Activated CD4-positive, alpha-beta T cell treated with anti-CD3 and anti-CD28 coated beads for 36 hours (primary cell): ENCODE measurements at regions not wholly inside any gene's neighbourhood (a gene's known extent, or its start where the extent isn't known, plus 50 kb on each side); places are given as distances from the start of the nearest gene placed in this dataset.
"Not testable (repeated sequence)": the region's sequence is repeated elsewhere in the genome, so short reads cannot be mapped to it uniquely, and the experiment has no call there.

Experiments
- ATAC-seq: fragments of 200-7000 bp; cut with Tn5 transposase; one replicate; pipeline ENCODE4 v1.10.0; 2021; ENCODE audit warnings: mild to moderate bottlenecking, moderate library complexity
- CTCF ChIA-PET: fragments of 350-600 bp; sonication (Branson Sonifier 250); formaldehyde crosslinking; loops from one replicate; lab custom pipeline; 2021; ENCODE audit warnings: antibody characterized with exemption; lab: Charles Lee
- POLR2A ChIA-PET: fragments of 350-600 bp; sonication (Branson Sonifier 250); formaldehyde crosslinking; loops from one replicate; lab custom pipeline; 2021; ENCODE audit warnings: antibody characterized with exemption, inconsistent platforms; lab: Charles Lee
- DNase-seq: peaks from one replicate; pipeline ENCODE4 v3.0.0-alpha.2; 2020
- H3K27ac Mint-ChIP-seq: one replicate; pipeline ENCODE4 v1.8.0; 2021; ENCODE audit warnings: mixed read lengths
- H3K27me3 Mint-ChIP-seq: one replicate; pipeline ENCODE4 v1.8.0; 2021; ENCODE audit warnings: mixed read lengths
- H3K36me3 Mint-ChIP-seq: one replicate; pipeline ENCODE4 v1.8.0; 2021; ENCODE audit warnings: low read depth, mixed read lengths
- H3K4me1 Mint-ChIP-seq: one replicate; pipeline ENCODE4 v1.8.0; 2021; ENCODE audit warnings: mixed read lengths
- H3K4me3 Mint-ChIP-seq: one replicate; pipeline ENCODE4 v1.8.0; 2021; ENCODE audit warnings: mild to moderate bottlenecking, moderate library complexity, mixed read lengths
- H3K9me3 Mint-ChIP-seq: one replicate; pipeline ENCODE4 v1.8.0; 2021; ENCODE audit warnings: low read depth, mixed read lengths
- intact Hi-C, 2 experiments: fragments of 100-400 bp; cut with DNase I in 1 of 2; cut with micrococcal nuclease in 1 of 2; formaldehyde crosslinking; loops; one replicate each; pipeline versions ENCODE4 v1.14.2 to v1.15.1; 2022 to 2024; cut with DNase I, micrococcal nuclease

- ATAC-seq (no peak), DNase-seq (no peak)
- Mint-ChIP-seq H3K36me3 (no peaks in the 10 kb centered on the region), H3K4me1 (no peaks in the 10 kb centered on the region), H3K27me3 (no peaks in the 10 kb centered on the region), H3K4me3 (no peak overlapping the region), H3K9me3 (no peaks in the 10 kb centered on the region), H3K27ac (no peak overlapping the region)
- POLR2A ChIA-PET, result no interaction called here
- intact Hi-C loops, result no loop called here
- CTCF ChIA-PET, result no interaction called here
Measured at GRCh38 chr2:149773006-149773405, 185.4 kb upstream of the MMADHC start.

- Mint-ChIP-seq H3K36me3 (no peaks in the 10 kb centered on the region), H3K27ac (no peak overlapping the region), H3K27me3 (no peaks in the 10 kb centered on the region), H3K4me3 (no peak overlapping the region), H3K4me1 (no peaks in the 10 kb centered on the region), H3K9me3 (no peaks in the 10 kb centered on the region)
- DNase-seq (no peak), ATAC-seq (no peak)
- ChIA-PET CTCF (interaction anchor here (0.7 kb wide), 1 partner anchor 90 kb away, joined by 3 read pairs; no protein-coding TSS in a partner anchor), POLR2A (no interaction called here)
- intact Hi-C loops, result loop anchor here in 1 of 2 experiments (5.0 kb wide), 1 partner anchor 171 kb away; no protein-coding TSS in a partner anchor
Measured at GRCh38 chr2:149768320-149768799, 180.8 kb upstream of the MMADHC start.

- Mint-ChIP-seq H3K4me1 (no peaks in the 10 kb centered on the region), H3K27ac (no peak overlapping the region), H3K9me3 (no peaks in the 10 kb centered on the region), H3K27me3 (no peaks in the 10 kb centered on the region), H3K36me3 (no peaks in the 10 kb centered on the region), H3K4me3 (no peak overlapping the region)
- ChIA-PET POLR2A (no interaction called here), CTCF (no interaction called here)
- intact Hi-C loops, result loop anchor here in 1 of 2 experiments (5.0 kb wide), 1 partner anchor 170 kb away; no protein-coding TSS in a partner anchor
- ATAC-seq (no peak), DNase-seq (no peak)
Measured at GRCh38 chr2:149767516-149767974, 180.0 kb upstream of the MMADHC start.

- H3K27ac Mint-ChIP-seq, result no peak overlapping the region
- no peaks in the 10 kb centered on the region for H3K27me3 Mint-ChIP-seq
- no peaks in the 10 kb centered on the region for H3K4me1 Mint-ChIP-seq
- intact Hi-C loops, result loop anchor here in 1 of 2 experiments (5.0 kb wide), 1 partner anchor 169 kb away; no protein-coding TSS in a partner anchor
- CTCF ChIA-PET, result no interaction called here
- no peaks in the 10 kb centered on the region for H3K9me3 Mint-ChIP-seq
- no peak overlapping the region for H3K4me3 Mint-ChIP-seq
- no peaks in the 10 kb centered on the region for H3K36me3 Mint-ChIP-seq
- POLR2A ChIA-PET, result no interaction called here
- no peak for DNase-seq
- no peak for ATAC-seq
Measured at GRCh38 chr2:149766339-149766738, 178.8 kb upstream of the MMADHC start.

GRCh38 chr2:149765636-149766035 lies 178.1 kb upstream of the MMADHC start:
- Mint-ChIP-seq H3K4me3 (no peak overlapping the region), H3K4me1 (no peaks in the 10 kb centered on the region), H3K36me3 (no peaks in the 10 kb centered on the region), H3K9me3 (peaks cover 2% of the 10 kb centered on the region), H3K27ac (no peak overlapping the region), H3K27me3 (no peaks in the 10 kb centered on the region)
- intact Hi-C loops, result loop anchor here in 1 of 2 experiments (5.0 kb wide), 1 partner anchor 168 kb away; no protein-coding TSS in a partner anchor
- POLR2A ChIA-PET, result no interaction called here
- CTCF ChIA-PET, result no interaction called here
- no peak for DNase-seq
- ATAC-seq, result no peak

- Mint-ChIP-seq H3K4me1 (no peaks in the 10 kb centered on the region), H3K9me3 (peaks cover 3% of the 10 kb centered on the region), H3K4me3 (no peak overlapping the region), H3K27ac (no peak overlapping the region), H3K36me3 (no peaks in the 10 kb centered on the region), H3K27me3 (no peaks in the 10 kb centered on the region)
- ChIA-PET CTCF (no interaction called here), POLR2A (no interaction called here)
- intact Hi-C loops, result loop anchor here in 1 of 2 experiments (5.0 kb wide), 1 partner anchor 168 kb away; no protein-coding TSS in a partner anchor
- DNase-seq (no peak), ATAC-seq (no peak)
Measured at GRCh38 chr2:149765003-149765402, 177.4 kb upstream of the MMADHC start.

- ChIA-PET CTCF (no interaction called here), POLR2A (no interaction called here)
- DNase-seq, result no peak
- no peaks in the 10 kb centered on the region for H3K4me1 Mint-ChIP-seq
- no peak overlapping the region for H3K4me3 Mint-ChIP-seq
- no peaks in the 10 kb centered on the region for H3K36me3 Mint-ChIP-seq
- no peak for ATAC-seq
- H3K9me3 Mint-ChIP-seq, result peaks cover 3% of the 10 kb centered on the region
- no peaks in the 10 kb centered on the region for H3K27me3 Mint-ChIP-seq
- H3K27ac Mint-ChIP-seq, result no peak overlapping the region
- intact Hi-C loops, result no loop called here
Measured at GRCh38 chr2:149763358-149763757, 175.8 kb upstream of the MMADHC start.

- H3K27me3 Mint-ChIP-seq, result no peaks in the 10 kb centered on the region
Measured at GRCh38 chr2:149761611-149762010, 174.0 kb upstream of the MMADHC start.

GRCh38 chr2:149759382-149759781 lies 171.8 kb upstream of the MMADHC start:
- H3K4me1 Mint-ChIP-seq, H3K36me3 Mint-ChIP-seq, H3K27me3 Mint-ChIP-seq, H3K27ac Mint-ChIP-seq, ATAC-seq, H3K9me3 Mint-ChIP-seq, DNase-seq, intact Hi-C loops, POLR2A ChIA-PET, H3K4me3 Mint-ChIP-seq: not testable (repeated sequence)
- CTCF ChIA-PET, result interaction anchor here (0.7 to 1.1 kb wide), 2 partner anchors 12 to 113 kb away, joined by 3 to 4 read pairs; no protein-coding TSS in a partner anchor

More at GRCh38 chr2:149761611-149762010, 174.0 kb upstream of the MMADHC start:
- intact Hi-C loops, result no loop called here
- H3K27ac Mint-ChIP-seq, result no peak overlapping the region
- no peak overlapping the region for H3K4me3 Mint-ChIP-seq
- no peak for DNase-seq
- H3K36me3 Mint-ChIP-seq, result no peaks in the 10 kb centered on the region
- no peaks in the 10 kb centered on the region for H3K4me1 Mint-ChIP-seq
- POLR2A ChIA-PET, result no interaction called here
- H3K9me3 Mint-ChIP-seq, result peaks cover 3% of the 10 kb centered on the region
- no peak for ATAC-seq
- CTCF ChIA-PET, result no interaction called here

- ATAC-seq, POLR2A ChIA-PET, H3K9me3 Mint-ChIP-seq: not testable (repeated sequence)
Measured at GRCh38 chr2:149754722-149755121, 167.1 kb upstream of the MMADHC start.

GRCh38 chr2:149747456-149747855 lies 159.9 kb upstream of the MMADHC start:
- intact Hi-C loops, result no loop called here
- no peak overlapping the region for H3K27ac Mint-ChIP-seq
- ATAC-seq (no peak), DNase-seq (no peak)
- POLR2A ChIA-PET, result no interaction called here
- H3K9me3 Mint-ChIP-seq, result peaks cover 3% of the 10 kb centered on the region
- no peaks in the 10 kb centered on the region for H3K27me3 Mint-ChIP-seq
- no peaks in the 10 kb centered on the region for H3K36me3 Mint-ChIP-seq
- H3K4me1 Mint-ChIP-seq, result no peaks in the 10 kb centered on the region
- no peak overlapping the region for H3K4me3 Mint-ChIP-seq
- CTCF ChIA-PET, result no interaction called here

More at GRCh38 chr2:149754722-149755121, 167.1 kb upstream of the MMADHC start:
- H3K4me1 Mint-ChIP-seq, CTCF ChIA-PET, intact Hi-C loops, H3K27ac Mint-ChIP-seq, H3K36me3 Mint-ChIP-seq, H3K4me3 Mint-ChIP-seq, DNase-seq, H3K27me3 Mint-ChIP-seq: not testable (repeated sequence)
